ENCODE measurements at regions not wholly inside any gene's neighbourhood (a gene's known extent, or its start where the extent isn't known, plus 50 kb on each side); places are given as distances from the start of the nearest gene placed in this dataset.

DNA sequence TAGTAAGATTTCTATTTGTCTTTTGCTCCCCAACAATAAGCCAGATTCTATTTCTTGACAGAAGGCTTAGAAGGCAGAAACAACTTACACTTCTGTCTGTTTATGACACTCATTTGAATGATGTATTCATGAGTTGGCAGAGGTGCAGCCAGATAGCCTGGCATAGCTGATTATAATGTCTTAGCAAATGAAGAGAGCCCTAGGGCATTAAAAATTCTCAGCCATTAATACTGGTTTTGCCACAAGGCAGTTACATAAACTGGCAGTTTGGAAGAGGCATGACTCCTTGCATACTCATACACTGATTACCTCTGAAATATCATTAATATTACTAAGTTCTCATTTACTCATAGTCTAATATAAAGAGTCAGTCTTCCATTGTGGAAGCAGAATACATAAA, 728.5 kb upstream of the NDST4 start:
- TF ChIP-seq, protein P1, sequence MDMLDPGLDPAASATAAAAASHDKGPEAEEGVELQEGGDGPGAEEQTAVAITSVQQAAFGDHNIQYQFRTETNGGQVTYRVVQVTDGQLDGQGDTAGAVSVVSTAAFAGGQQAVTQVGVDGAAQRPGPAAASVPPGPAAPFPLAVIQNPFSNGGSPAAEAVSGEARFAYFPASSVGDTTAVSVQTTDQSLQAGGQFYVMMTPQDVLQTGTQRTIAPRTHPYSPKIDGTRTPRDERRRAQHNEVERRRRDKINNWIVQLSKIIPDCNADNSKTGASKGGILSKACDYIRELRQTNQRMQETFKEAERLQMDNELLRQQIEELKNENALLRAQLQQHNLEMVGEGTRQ (IDR thresholded peaks at IDR 0.05; ENCODE audit: low read depth, low read length), result no peak
- TF ChIP-seq POLR2A (IDR thresholded peaks at IDR 0.05; ENCODE audit: low read depth, low read length), result no peak
- TF ChIP-seq, protein P2, sequence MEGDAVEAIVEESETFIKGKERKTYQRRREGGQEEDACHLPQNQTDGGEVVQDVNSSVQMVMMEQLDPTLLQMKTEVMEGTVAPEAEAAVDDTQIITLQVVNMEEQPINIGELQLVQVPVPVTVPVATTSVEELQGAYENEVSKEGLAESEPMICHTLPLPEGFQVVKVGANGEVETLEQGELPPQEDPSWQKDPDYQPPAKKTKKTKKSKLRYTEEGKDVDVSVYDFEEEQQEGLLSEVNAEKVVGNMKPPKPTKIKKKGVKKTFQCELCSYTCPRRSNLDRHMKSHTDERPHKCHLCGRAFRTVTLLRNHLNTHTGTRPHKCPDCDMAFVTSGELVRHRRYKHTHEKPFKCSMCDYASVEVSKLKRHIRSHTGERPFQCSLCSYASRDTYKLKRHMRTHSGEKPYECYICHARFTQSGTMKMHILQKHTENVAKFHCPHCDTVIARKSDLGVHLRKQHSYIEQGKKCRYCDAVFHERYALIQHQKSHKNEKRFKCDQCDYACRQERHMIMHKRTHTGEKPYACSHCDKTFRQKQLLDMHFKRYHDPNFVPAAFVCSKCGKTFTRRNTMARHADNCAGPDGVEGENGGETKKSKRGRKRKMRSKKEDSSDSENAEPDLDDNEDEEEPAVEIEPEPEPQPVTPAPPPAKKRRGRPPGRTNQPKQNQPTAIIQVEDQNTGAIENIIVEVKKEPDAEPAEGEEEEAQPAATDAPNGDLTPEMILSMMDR (conservative IDR thresholded peaks at IDR 0.05; ENCODE audit: low read depth, low read length), result no peak
- TF ChIP-seq SMC3 (IDR thresholded peaks at IDR 0.05; ENCODE audit: low read depth, low read length), result no peak
- no peak for TF ChIP-seq MAZ (IDR thresholded peaks at IDR 0.05; ENCODE audit: borderline replicate concordance, low read depth, low read length)
- TF ChIP-seq, protein P3, sequence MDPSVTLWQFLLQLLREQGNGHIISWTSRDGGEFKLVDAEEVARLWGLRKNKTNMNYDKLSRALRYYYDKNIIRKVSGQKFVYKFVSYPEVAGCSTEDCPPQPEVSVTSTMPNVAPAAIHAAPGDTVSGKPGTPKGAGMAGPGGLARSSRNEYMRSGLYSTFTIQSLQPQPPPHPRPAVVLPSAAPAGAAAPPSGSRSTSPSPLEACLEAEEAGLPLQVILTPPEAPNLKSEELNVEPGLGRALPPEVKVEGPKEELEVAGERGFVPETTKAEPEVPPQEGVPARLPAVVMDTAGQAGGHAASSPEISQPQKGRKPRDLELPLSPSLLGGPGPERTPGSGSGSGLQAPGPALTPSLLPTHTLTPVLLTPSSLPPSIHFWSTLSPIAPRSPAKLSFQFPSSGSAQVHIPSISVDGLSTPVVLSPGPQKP (IDR thresholded peaks at IDR 0.05; ENCODE audit: borderline replicate concordance, low read depth, low read length), result no peak
- TF ChIP-seq BHLHE40 (IDR thresholded peaks at IDR 0.05; ENCODE audit: low read depth, low read length), result no peak
- no peak for TF ChIP-seq MXI1 (IDR thresholded peaks at IDR 0.05; ENCODE audit: borderline replicate concordance, low read depth, low read length)
- TF ChIP-seq RAD21 (IDR thresholded peaks at IDR 0.05; ENCODE audit: low read length), result no peak
- no peak for TF ChIP-seq RFX5 (IDR thresholded peaks at IDR 0.05; ENCODE audit: low read depth, low read length)
- no peak for TF ChIP-seq FOS (IDR thresholded peaks at IDR 0.05; ENCODE audit: low read depth, low read length)
- no peak for TF ChIP-seq MAFK (IDR thresholded peaks at IDR 0.05; ENCODE audit: low read depth, low read length)

Data from IMR-90 (cell line).